GM21529 (cell line): ENCODE measurements at regions not wholly inside any gene's neighbourhood (a gene's known extent, or its start where the extent isn't known, plus 50 kb on each side); places are given as distances from the start of the nearest gene placed in this dataset.

Experiments used
- ATAC-seq: cut with Tn5 transposase; IDR thresholded peaks from one replicate; pipeline ENCODE4 v1.9.1; 2021; ENCODE audit not compliant: unreplicated experiment

DNA sequence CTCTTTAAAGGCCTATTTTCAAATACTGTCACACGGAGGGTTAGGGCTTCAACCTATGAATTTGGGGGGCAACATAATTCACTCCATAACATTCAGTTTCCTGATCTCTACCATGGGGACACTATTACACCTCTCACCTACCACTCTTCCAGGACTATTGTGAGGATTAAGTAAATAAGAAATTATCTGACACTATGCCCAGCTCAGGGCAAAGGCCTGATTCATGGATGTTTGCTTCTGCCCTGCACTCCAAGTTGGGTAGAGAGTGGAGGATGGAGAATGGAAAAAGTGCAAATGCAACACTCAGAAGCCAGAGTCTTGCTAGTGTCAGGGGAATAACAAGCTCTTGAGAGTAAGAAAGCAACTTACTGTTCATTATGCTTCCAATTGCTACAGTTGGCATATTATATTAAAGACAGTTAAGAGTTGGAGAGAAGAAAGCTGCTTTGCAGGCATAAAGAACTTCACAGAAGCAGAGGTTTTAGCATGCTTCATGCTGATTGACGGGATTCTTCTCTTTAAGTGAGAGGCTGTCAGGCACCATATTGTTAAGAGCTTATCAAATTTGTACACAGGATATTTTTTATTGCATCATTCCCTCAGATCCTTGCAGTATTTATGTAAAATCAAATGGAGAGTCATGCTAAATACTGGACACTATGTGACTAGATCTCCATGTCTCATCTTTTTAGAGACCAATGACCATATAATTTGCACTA is 375.3 kb downstream of the VPS13C start:
- no peak for ATAC-seq

GRCh38 chr15:61682891-61683735 is 377.1 kb downstream of the VPS13C start:
- ATAC-seq, result no peak

GRCh38 chr15:61681676-61682075 is 378.6 kb downstream of the VPS13C start:
- ATAC-seq, result no peak

- ATAC-seq, result no peak
Observed at GRCh38 chr15:61681038-61681418, 379.2 kb downstream of the VPS13C start.

DNA sequence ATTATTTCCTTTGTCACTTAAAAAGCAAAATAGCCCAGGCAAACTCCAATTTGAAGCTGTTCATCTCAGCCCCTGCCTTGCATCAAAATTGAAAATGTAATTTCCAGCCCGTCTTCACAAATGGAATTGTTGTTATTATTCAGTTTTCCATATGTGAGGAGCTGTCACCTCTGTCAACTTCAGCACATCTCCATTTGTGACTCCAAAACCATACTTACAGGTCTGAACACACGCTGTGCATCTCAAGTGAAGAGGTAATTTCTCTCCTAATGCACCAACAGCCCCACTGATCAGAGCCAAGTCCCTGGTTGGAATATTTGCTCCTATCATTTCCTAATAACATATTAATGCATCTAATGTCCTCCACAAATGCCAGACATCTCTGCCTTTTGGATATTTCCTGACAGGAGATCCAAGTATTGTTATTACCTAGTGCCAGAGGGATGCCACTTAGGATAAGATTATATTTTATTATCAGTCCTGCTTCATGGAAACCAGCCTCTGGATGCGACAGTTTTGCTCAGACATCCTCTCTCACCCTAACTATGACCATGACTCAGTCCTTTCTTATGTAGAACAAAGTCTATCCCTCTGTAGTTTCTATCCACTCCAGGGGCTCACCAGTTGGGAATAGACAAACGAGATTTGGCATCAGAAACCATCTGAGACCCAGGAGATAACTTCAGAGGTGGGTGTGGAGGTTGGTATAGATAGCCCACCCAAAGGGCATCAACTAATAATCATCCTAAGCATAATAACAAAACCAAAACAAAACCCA is 379.8 kb downstream of the VPS13C start:
- ATAC-seq, result no peak

- ATAC-seq, result no peak
Observed at GRCh38 chr15:61671736-61672135, 388.5 kb downstream of the VPS13C start.

DNA sequence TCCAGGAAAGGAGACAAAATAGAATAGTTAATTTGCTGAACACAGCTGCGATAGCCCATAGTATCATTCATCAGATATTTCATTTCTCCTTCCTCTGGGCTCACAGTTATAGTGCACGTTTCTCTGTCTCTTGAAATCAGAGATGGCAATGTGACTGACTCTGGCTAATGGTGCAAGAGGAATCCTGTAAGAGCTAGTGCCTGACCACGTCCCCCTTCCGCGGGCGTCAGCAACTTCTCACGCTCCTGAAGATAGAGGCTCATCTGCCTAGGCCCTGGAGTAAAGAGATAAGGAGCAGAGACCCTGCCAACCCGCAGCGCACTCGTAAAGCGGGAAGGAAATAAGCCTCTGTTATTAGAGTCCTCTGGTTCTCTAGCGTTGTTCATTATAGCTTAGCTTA is 391.8 kb downstream of the VPS13C start:
- ATAC-seq, result no peak

GRCh38 chr15:61661791-61662190 is 398.5 kb downstream of the VPS13C start:
- no peak for ATAC-seq

- no peak for ATAC-seq
Observed at GRCh38 chr15:61660579-61660978, 399.7 kb downstream of the VPS13C start.

DNA sequence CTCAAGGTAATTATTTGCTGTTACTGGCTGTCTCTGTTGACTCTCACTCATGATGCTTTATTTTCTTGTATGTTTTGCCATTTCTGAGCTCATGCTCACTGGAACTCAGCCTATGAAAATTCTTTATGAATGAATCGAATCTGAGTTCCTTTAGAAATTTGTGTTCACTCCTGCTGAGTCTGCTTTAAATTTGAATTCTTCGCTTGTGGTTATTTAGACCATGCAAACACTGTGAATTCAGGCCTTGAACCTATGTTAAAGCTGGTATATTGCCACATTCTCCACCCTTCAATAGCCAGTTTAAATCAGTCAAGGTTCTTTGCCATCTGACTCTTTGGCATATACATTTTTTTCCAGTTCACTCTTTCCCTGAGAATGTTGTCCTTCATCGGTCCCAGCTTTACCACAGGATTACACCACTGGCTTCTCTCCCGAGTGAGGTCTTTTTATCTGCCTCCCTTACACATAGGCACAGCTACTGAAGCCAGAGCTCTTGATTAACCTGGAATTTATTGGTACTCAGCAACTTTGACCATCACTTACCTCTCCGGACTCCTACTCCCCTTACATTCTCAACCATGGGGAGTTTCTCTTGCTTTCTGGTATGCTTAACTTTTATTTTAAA is 400.6 kb downstream of the VPS13C start:
- ATAC-seq, result no peak

DNA sequence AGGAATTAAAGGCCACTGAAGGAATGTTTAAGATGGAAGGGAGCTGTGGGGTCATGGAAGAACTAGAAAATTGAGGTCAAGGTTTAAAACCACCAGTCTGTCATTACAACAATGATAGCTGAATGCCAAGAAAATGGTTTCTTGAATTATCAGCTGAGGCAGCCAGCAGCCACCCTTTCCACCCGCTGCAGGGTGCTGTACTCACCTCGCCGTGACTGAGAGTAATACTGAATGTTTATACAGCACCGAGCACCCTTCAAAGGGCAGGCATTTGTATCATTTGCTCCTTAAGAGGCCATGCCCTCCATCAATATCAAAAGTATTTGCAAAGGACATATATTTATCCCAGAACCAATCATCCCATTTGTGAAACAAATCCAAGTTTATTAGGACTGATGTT is 402.8 kb downstream of the VPS13C start:
- ATAC-seq, result no peak

GRCh38 chr15:61656391-61656790 is 403.9 kb downstream of the VPS13C start:
- ATAC-seq, result no peak

DNA sequence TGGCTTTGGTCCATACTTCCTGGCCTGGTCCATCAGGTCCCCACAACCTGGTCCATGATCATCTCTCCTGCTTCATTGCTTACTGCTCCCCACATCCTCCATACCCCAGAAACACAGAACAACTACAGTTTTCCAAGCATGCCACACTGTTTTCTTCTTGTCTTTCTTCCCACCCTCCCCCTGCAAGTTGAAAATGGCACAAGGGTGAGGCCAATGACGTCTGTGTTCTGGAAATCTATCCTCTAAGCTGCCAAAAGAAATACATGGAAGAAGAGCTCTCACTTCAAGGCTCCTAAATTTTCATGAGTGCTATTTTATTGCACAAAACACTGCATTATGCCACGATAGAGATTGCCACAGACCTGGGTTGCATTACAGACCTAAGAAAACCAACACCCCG is 404.4 kb downstream of the VPS13C start:
- ATAC-seq, result no peak

DNA sequence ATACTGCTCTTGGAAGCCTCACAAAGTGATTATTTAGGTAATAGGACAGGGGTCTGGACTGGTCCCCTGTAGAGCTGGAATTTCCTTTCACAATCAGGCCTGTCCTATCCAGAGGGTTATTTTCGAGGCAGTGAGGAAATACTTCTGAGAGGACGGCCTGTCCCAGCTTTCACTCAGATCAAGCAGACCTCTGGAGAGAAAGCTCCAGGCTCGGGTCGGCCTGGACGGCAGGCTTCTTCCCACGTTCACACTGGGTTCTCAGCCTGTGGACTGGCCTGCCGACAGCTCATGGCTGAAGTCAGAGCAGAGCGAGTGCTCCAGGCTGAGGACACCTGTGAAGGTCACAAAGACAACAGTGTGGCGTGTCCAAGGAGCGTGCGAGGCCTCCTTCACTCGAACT is 405.3 kb downstream of the VPS13C start:
- no peak for ATAC-seq

- no peak for ATAC-seq
Observed at GRCh38 chr15:61654002-61654740, 406.1 kb downstream of the VPS13C start.

DNA sequence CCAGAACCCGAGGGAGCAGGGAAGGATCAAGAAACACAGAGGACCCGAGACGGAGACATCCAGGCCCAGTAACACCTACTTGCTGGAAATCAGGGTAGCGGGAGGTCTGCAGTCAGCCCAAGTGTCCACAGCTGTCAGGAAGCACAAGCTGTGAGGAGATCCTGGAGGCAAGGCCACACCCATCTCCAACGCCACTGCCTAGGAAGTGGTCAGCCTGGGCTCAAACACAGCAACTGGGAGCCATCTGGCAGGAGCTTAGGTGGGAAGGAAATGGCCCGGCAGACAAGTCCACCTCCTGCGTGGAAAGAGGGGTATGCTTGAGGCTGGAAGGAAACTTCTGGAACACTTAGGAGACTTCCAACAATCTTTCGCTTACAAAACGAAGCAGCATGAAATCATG is 407.1 kb downstream of the VPS13C start:
- ATAC-seq, result no peak

DNA sequence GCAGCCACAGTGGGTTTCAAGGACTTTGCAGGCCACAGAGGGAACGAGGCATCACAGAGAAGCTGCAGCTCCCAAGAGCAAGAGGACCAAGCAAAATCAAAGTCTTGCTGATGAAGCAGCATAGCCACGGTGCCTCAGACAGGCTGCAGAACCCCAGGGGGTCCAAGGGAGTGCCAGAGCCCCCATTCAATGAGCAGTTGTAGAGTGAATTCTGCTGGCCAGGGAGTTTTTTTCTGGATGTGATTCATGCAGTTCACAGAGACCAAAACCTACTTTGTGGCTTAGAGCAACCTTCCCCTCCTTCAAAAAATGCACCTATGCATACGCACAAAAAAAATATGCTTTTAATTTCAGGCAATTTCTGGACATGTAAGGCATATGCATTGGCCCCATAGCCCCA is 409.0 kb downstream of the VPS13C start:
- no peak for ATAC-seq

GRCh38 chr15:61649046-61649445 is 411.2 kb downstream of the VPS13C start:
- ATAC-seq, result no peak

DNA sequence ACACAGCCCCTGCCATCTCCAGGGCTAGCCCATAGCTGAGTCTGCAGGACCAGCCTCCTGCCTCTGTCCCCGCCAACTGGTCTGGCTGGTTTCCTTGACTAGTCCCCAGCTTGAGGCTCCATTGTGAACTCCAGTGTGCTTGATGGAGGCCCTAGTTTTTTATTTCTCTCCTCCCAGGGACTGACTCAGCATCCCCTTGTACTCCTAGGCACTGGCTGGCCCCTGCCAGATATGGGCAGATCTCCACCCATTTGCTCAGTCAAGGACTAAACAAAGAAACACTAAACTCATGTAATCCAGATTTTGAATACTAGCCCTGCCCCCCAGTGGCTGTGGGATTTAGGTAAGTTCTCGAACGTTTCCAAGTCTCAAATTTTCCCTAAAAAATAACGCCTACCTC is 415.4 kb upstream of the RORA start:
- no peak for ATAC-seq

- no peak for ATAC-seq
Observed at GRCh38 chr15:61641645-61642044, 412.5 kb upstream of the RORA start.

- ATAC-seq, result no peak
Observed at GRCh38 chr15:61640756-61641155, 411.7 kb upstream of the RORA start.
